ENCODE measurements at regions not wholly inside any gene's neighbourhood (a gene's known extent, or its start where the extent isn't known, plus 50 kb on each side); places are given as distances from the start of the nearest gene placed in this dataset.

- no peak for TF ChIP-seq GTF3C2 (IDR thresholded peaks at IDR 0.05; ENCODE audit: borderline replicate concordance, extremely low read depth, insufficient read length)
- peak in 2 of 3 experiments; percentile 24 to 41; a peak in 3 of 6 replicates for TF ChIP-seq CTCF (IDR thresholded peaks at IDR 0.05 in 2 of 3, conservative IDR thresholded peaks at IDR 0.05 in 1 of 3; ENCODE audit: insufficient read depth in 2 of 3, low read depth in 1 of 3, low read length in 3 of 3)
- TF ChIP-seq GTF2B (IDR thresholded peaks at IDR 0.05; ENCODE audit: extremely low read depth, insufficient read length), result no peak
- TF ChIP-seq MTA3 (IDR thresholded peaks at IDR 0.05; ENCODE audit: borderline replicate concordance), result no peak
- TF ChIP-seq GTF2E2 (tag; IDR thresholded peaks at IDR 0.05), result no peak
- no peak for TF ChIP-seq ELF4 (CRISPR knock-in tag; IDR thresholded peaks at IDR 0.05)
- TF ChIP-seq ZNF445 (CRISPR knock-in tag; IDR thresholded peaks at IDR 0.05; ENCODE audit: low read depth), result no peak
- TF ChIP-seq KDM1A (IDR thresholded peaks at IDR 0.05), result 0 out of 4 replicates have a peak, but pooled peaks of 1 of the 2 experiments have one; percentile 11
- TF ChIP-seq ARID1B (IDR thresholded peaks at IDR 0.05), result peak; percentile 50; the same call in 1 of the 2 replicates
- no peak for TF ChIP-seq ZNF668 (CRISPR knock-in tag; IDR thresholded peaks at IDR 0.05)
- no peak for TF ChIP-seq KDM5B (IDR thresholded peaks at IDR 0.05; ENCODE audit: insufficient replicate concordance, low read depth, low read length)
Observed at GRCh38 chr2:47313141-47313691, 55.9 kb upstream of the EPCAM start (continued).

Data from K562 (cell line).